GM19025 (cell line): ENCODE measurements at regions not wholly inside any gene's neighbourhood (a gene's known extent, or its start where the extent isn't known, plus 50 kb on each side); places are given as distances from the start of the nearest gene placed in this dataset.

Experiments used
- ATAC-seq: cut with Tn5 transposase; IDR thresholded peaks from one replicate; pipeline ENCODE4 v1.9.1; 2021; ENCODE audit warnings: mild to moderate bottlenecking, low read depth, moderate library complexity; ENCODE audit not compliant: unreplicated experiment

GRCh38 chr6:164928057-164928727 lies 381.2 kb downstream of the C6orf118 start:
- ATAC-seq = no peak

- ATAC-seq = peak; percentile 73
Observed at GRCh38 chr6:164927288-164928056, 381.9 kb downstream of the C6orf118 start.

- no peak for ATAC-seq
Observed at GRCh38 chr6:164926686-164927085, 382.7 kb downstream of the C6orf118 start.

GRCh38 chr6:164925681-164926530 lies 383.5 kb downstream of the C6orf118 start:
- no peak for ATAC-seq

- no peak for ATAC-seq
Observed at GRCh38 chr6:164924674-164925073, 384.7 kb downstream of the C6orf118 start.

GRCh38 chr6:164917211-164917610 lies 392.2 kb downstream of the C6orf118 start:
- ATAC-seq = no peak

GRCh38 chr6:164916087-164916486 lies 393.3 kb downstream of the C6orf118 start:
- ATAC-seq = no peak

- ATAC-seq = no peak
Observed at GRCh38 chr6:164911873-164912580, 397.4 kb downstream of the C6orf118 start.

GRCh38 chr6:164911151-164911550 lies 398.3 kb downstream of the C6orf118 start:
- no peak for ATAC-seq

GRCh38 chr6:164906766-164907165 lies 402.6 kb downstream of the C6orf118 start:
- no peak for ATAC-seq

GRCh38 chr6:164905311-164905710 lies 404.1 kb downstream of the C6orf118 start:
- ATAC-seq = no peak

- ATAC-seq = no peak
Observed at GRCh38 chr6:164898412-164898811, 411.0 kb downstream of the C6orf118 start.

- ATAC-seq = no peak
Observed at GRCh38 chr6:164897523-164898235, 411.7 kb downstream of the C6orf118 start.

- ATAC-seq = no peak
Observed at GRCh38 chr6:164889980-164890379, 419.4 kb downstream of the C6orf118 start.

GRCh38 chr6:164887660-164888059 lies 421.7 kb downstream of the C6orf118 start:
- ATAC-seq = no peak

- no peak for ATAC-seq
Observed at GRCh38 chr6:164882236-164882635, 427.2 kb downstream of the C6orf118 start.

GRCh38 chr6:164871783-164872182 lies 437.6 kb downstream of the C6orf118 start:
- no peak for ATAC-seq

- no peak for ATAC-seq
Observed at GRCh38 chr6:164870164-164870563, 439.2 kb downstream of the C6orf118 start.

GRCh38 chr6:164861967-164862366 lies 447.4 kb downstream of the C6orf118 start:
- ATAC-seq = no peak

- no peak for ATAC-seq
Observed at GRCh38 chr6:164859816-164860215, 449.6 kb downstream of the C6orf118 start.
